ENCODE measurements at regions not wholly inside any gene's neighbourhood (a gene's known extent, or its start where the extent isn't known, plus 50 kb on each side); places are given as distances from the start of the nearest gene placed in this dataset.

GRCh38 chr18:73983496-73983895 lies 164.1 kb downstream of the FBXO15 start:
- Histone ChIP-seq H3K27ac (ENCODE audit: low read depth) (no peak overlapping the region), H3K36me3 (ENCODE audit: insufficient read depth) (no peaks in the 10 kb centered on the region), H3K4me3 (ENCODE audit: low read depth, low read length) (no peak overlapping the region), H3K4me1 (ENCODE audit: insufficient read depth) (no peaks in the 10 kb centered on the region)
- no peak for DNase-seq (ENCODE audit: extremely low spot score)
- 79% methylated on average over 5 of the region's 5 CpGs for WGBS

- no peak for DNase-seq (ENCODE audit: extremely low spot score)
- 28% methylated on average over 4 of the region's 4 CpGs for WGBS
- Histone ChIP-seq H3K4me3 (ENCODE audit: low read depth, low read length) (no peak overlapping the region), H3K36me3 (ENCODE audit: insufficient read depth) (no peaks in the 10 kb centered on the region), H3K27ac (ENCODE audit: low read depth) (no peak overlapping the region), H3K4me1 (ENCODE audit: insufficient read depth) (no peaks in the 10 kb centered on the region)
These were observed 165.8 kb downstream of the FBXO15 start for GRCh38 chr18:73981796-73982195.

- DNase-seq (ENCODE audit: extremely low spot score), result no peak
- Histone ChIP-seq H3K4me3 (ENCODE audit: low read depth, low read length) (no peak overlapping the region), H3K27ac (ENCODE audit: low read depth) (no peak overlapping the region), H3K4me1 (ENCODE audit: insufficient read depth) (no peaks in the 10 kb centered on the region), H3K36me3 (ENCODE audit: insufficient read depth) (no peaks in the 10 kb centered on the region)
- 76% methylated on average over 9 of the region's 9 CpGs for WGBS
These were observed 167.2 kb downstream of the FBXO15 start for GRCh38 chr18:73980289-73980979.

- DNase-seq (ENCODE audit: extremely low spot score), result no peak
- 42% methylated on average over 2 of the region's 2 CpGs for WGBS
- no peak overlapping the region for H3K27ac ChIP-seq (ENCODE audit: low read depth)
These were observed 167.9 kb downstream of the FBXO15 start for GRCh38 chr18:73979742-73980141.

DNA sequence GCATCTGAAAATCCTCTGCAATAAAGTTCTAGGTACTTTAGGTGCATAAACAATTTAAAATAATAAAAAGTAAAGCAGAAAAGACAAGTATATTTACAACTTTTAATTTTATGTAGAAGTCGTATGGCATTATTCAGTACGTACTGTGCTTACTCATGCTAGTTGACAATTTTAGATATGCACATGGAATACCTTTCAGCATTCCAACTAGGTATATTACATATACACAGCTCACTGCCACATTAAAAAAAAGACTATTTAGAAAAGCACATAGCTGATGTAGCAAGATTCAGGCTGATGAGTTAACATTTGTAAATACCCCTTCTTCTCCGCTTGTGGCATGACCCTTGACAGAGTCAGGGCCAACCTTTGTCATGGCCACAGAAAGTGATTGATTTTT lies 171.2 kb downstream of the FBXO15 start:
- no peaks in the 10 kb centered on the region for H3K4me1 ChIP-seq (ENCODE audit: insufficient read depth)
- no peak for DNase-seq (ENCODE audit: extremely low spot score)
- no peaks in the 10 kb centered on the region for H3K36me3 ChIP-seq (ENCODE audit: insufficient read depth)
- H3K4me3 ChIP-seq (ENCODE audit: low read depth, low read length), result no peak overlapping the region
- 28% methylated on average over 3 of the region's 3 CpGs for WGBS
- H3K27ac ChIP-seq (ENCODE audit: low read depth), result no peak overlapping the region

More at GRCh38 chr18:73979742-73980141, 167.9 kb downstream of the FBXO15 start:
- H3K4me1 ChIP-seq (ENCODE audit: insufficient read depth), result no peaks in the 10 kb centered on the region
- no peak overlapping the region for H3K4me3 ChIP-seq (ENCODE audit: low read depth, low read length)
- H3K36me3 ChIP-seq (ENCODE audit: insufficient read depth), result no peaks in the 10 kb centered on the region

DNA sequence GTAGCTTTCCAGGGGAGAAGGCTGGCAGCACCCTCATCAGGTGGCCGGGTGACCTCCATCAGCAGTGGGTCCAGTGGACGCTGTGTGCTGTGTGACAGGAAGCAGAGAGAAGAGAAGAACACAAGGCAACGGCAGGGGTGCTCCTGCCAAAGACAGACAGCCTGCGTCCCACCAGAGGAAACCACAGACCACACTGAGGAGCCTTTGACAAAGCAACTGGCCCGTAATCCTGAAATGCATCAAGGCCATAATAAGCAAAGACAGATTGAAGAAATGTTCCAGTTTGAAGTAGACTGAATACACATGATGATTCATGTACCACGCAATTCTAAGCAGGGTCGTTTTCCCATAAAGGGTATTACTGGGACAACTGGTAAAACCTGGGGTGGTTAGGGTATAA lies 172.4 kb downstream of the FBXO15 start:
- Histone ChIP-seq H3K27ac (ENCODE audit: low read depth) (no peak overlapping the region), H3K4me1 (ENCODE audit: insufficient read depth) (no peaks in the 10 kb centered on the region), H3K4me3 (ENCODE audit: low read depth, low read length) (no peak overlapping the region), H3K36me3 (ENCODE audit: insufficient read depth) (no peaks in the 10 kb centered on the region)
- 70% methylated on average over 7 of the region's 7 CpGs for WGBS
- DNase-seq (ENCODE audit: extremely low spot score), result no peak

- Histone ChIP-seq H3K36me3 (ENCODE audit: insufficient read depth) (no peaks in the 10 kb centered on the region), H3K4me1 (ENCODE audit: insufficient read depth) (no peaks in the 10 kb centered on the region), H3K27ac (ENCODE audit: low read depth) (no peak overlapping the region), H3K4me3 (ENCODE audit: low read depth, low read length) (no peak overlapping the region)
- WGBS, result 95% methylated on average over 4 of the region's 4 CpGs
- DNase-seq (ENCODE audit: extremely low spot score), result no peak
These were observed 173.7 kb downstream of the FBXO15 start for GRCh38 chr18:73973972-73974371.

- Histone ChIP-seq H3K36me3 (ENCODE audit: insufficient read depth) (no peaks in the 10 kb centered on the region), H3K27ac (ENCODE audit: low read depth) (no peak overlapping the region), H3K4me1 (ENCODE audit: insufficient read depth) (no peaks in the 10 kb centered on the region), H3K4me3 (ENCODE audit: low read depth, low read length) (no peak overlapping the region)
- DNase-seq (ENCODE audit: extremely low spot score), result no peak
- WGBS, result 79% methylated on average over 2 of the region's 2 CpGs
These were observed 180.7 kb downstream of the FBXO15 start for GRCh38 chr18:73966954-73967353.

GRCh38 chr18:73962256-73962655 lies 185.4 kb downstream of the FBXO15 start:
- no peak for DNase-seq (ENCODE audit: extremely low spot score)
- Histone ChIP-seq H3K27ac (ENCODE audit: low read depth) (no peak overlapping the region), H3K36me3 (ENCODE audit: insufficient read depth) (no peaks in the 10 kb centered on the region), H3K4me3 (ENCODE audit: low read depth, low read length) (no peak overlapping the region), H3K4me1 (ENCODE audit: insufficient read depth) (no peaks in the 10 kb centered on the region)
- 70% methylated on average over 3 of the region's 3 CpGs for WGBS

- no peaks in the 10 kb centered on the region for H3K4me1 ChIP-seq (ENCODE audit: insufficient read depth)
- no peak for DNase-seq (ENCODE audit: extremely low spot score)
- H3K27ac ChIP-seq (ENCODE audit: low read depth), result no peak overlapping the region
- no peak overlapping the region for H3K4me3 ChIP-seq (ENCODE audit: low read depth, low read length)
- H3K36me3 ChIP-seq (ENCODE audit: insufficient read depth), result no peaks in the 10 kb centered on the region
These were observed 185.8 kb downstream of the FBXO15 start for GRCh38 chr18:73961804-73962203.

DNA sequence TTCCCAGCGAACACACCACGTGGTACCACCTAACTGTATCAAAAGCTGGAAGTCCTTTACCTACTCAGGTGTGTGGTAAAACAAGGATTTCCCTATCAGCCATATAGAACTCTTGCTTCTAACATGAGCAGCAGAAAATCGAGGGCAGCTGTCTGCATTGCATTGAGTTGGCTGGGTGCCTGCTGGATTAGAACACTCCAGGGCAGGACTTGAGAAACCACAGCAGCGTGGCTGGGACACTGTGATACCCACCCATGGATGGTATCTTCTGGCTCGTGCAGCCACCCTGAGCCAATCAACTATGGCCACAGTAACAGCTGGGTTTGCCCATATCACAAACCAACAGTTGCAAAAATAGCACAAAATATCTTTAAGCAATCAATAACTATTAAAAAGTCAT lies 188.3 kb downstream of the FBXO15 start:
- Histone ChIP-seq H3K36me3 (ENCODE audit: insufficient read depth) (no peaks in the 10 kb centered on the region), H3K4me1 (ENCODE audit: insufficient read depth) (no peaks in the 10 kb centered on the region), H3K4me3 (ENCODE audit: low read depth, low read length) (no peak overlapping the region), H3K27ac (ENCODE audit: low read depth) (no peak overlapping the region)
- no peak for DNase-seq (ENCODE audit: extremely low spot score)
- 50% methylated on average over 5 of the region's 5 CpGs for WGBS

GRCh38 chr18:73954268-73954667 lies 193.4 kb downstream of the FBXO15 start:
- no peak for DNase-seq (ENCODE audit: extremely low spot score)
- WGBS, result 63% methylated on average over 4 of the region's 4 CpGs
- Histone ChIP-seq H3K36me3 (ENCODE audit: insufficient read depth) (no peaks in the 10 kb centered on the region), H3K27ac (ENCODE audit: low read depth) (no peak overlapping the region), H3K4me3 (ENCODE audit: low read depth, low read length) (no peak overlapping the region), H3K4me1 (ENCODE audit: insufficient read depth) (no peaks in the 10 kb centered on the region)

GRCh38 chr18:73952296-73952946 lies 195.2 kb downstream of the FBXO15 start:
- H3K4me1 ChIP-seq (ENCODE audit: insufficient read depth), result no peaks in the 10 kb centered on the region
- H3K36me3 ChIP-seq (ENCODE audit: insufficient read depth), result no peaks in the 10 kb centered on the region
- no peak for DNase-seq (ENCODE audit: extremely low spot score)
- 36% methylated on average over 7 of the region's 7 CpGs for WGBS
- H3K4me3 ChIP-seq (ENCODE audit: low read depth, low read length), result no peak overlapping the region
- no peak overlapping the region for H3K27ac ChIP-seq (ENCODE audit: low read depth)

DNA sequence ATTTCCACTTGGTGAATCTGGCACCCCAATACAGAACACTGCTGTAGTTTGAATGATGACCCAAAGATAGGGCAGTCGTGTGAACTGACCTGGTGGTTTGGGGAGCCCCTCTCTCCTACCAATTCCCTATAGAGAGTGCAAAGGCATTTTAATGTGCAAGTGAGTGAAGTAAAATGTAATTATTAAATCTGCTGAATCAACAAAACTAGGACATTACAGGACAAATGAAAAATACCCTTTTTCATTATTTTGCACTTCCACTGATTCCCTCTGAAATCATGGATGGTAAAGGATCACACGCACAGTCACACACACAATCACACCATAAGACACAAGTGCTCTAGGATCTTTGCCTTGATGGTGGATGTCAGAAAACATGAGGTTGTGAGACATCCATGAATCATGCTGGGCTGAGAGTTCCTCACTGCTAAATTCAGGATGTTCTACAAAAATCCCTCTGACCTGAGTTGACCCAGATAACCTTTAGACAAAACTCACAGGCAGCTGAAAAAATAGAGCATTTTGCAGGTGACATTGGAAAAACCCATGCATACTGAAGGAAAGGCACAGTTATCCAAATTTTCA lies 197.4 kb downstream of the FBXO15 start:
- no peak for DNase-seq (ENCODE audit: extremely low spot score)
- WGBS, result 89% methylated on average over 2 of the region's 2 CpGs

More for the DNA sequence above, 197.4 kb downstream of the FBXO15 start:
- Histone ChIP-seq H3K27ac (ENCODE audit: low read depth) (no peak overlapping the region), H3K36me3 (ENCODE audit: insufficient read depth) (no peaks in the 10 kb centered on the region), H3K4me3 (ENCODE audit: low read depth, low read length) (no peak overlapping the region), H3K4me1 (ENCODE audit: insufficient read depth) (no peaks in the 10 kb centered on the region)
